Left ventricle myocardium inferior (tissue), 1 donor: ENCODE measurements at regions not wholly inside any gene's neighbourhood (a gene's known extent, or its start where the extent isn't known, plus 50 kb on each side); places are given as distances from the start of the nearest gene placed in this dataset.

ENCODE experiments used
- DNase-seq: peaks from one replicate; pipeline ENCODE4 v3.0.0-alpha.2; 2020
- H3K27ac ChIP-seq: fragments of 200-600 bp; replicated peaks from 2 replicates; pipeline ENCODE4 v1.8.0; 2021
- H3K27me3 ChIP-seq: fragments of 200-600 bp; 2 replicates; pipeline ENCODE4 v1.8.0; 2021; ENCODE audit warnings: low read depth
- H3K36me3 ChIP-seq: fragments of 200-600 bp; 2 replicates; pipeline ENCODE4 v1.8.0; 2021
- H3K4me1 ChIP-seq: fragments of 200-600 bp; 2 replicates; pipeline ENCODE4 v1.8.0; 2021
- H3K4me3 ChIP-seq: fragments of 200-600 bp; 2 replicates; pipeline ENCODE4 v1.8.0; 2021; ENCODE audit warnings: mild to moderate bottlenecking, moderate library complexity
- H3K9me3 ChIP-seq: fragments of 200-600 bp; replicated peaks from 2 replicates; pipeline ENCODE4 v1.8.0; 2021
- CTCF ChIP-seq: fragments of 200-600 bp; IDR thresholded peaks from 2 replicates; pipeline ENCODE4 v1.8.0; 2021; ENCODE audit warnings: antibody characterized with exemption, mild to moderate bottlenecking, borderline replicate concordance
- intact Hi-C: fragments of 100-400 bp; cut with micrococcal nuclease; formaldehyde crosslinking; loops from one replicate; pipeline ENCODE4 v1.11.0; 2022
- donor health status: DM: no; HTN: yes; CAD: no; lungs with severe emphysema.

GRCh38 chr11:91906871-91907624 lies 317.6 kb upstream of the FAT3 start:
- H3K4me3 ChIP-seq = no peak overlapping the region
- no peak for DNase-seq
- H3K4me1 ChIP-seq = no peaks in the 10 kb centered on the region
- peaks cover 3% of the 10 kb centered on the region for H3K9me3 ChIP-seq
- H3K36me3 ChIP-seq = no peaks in the 10 kb centered on the region
- H3K27ac ChIP-seq = no peak overlapping the region
- intact Hi-C loops = no loop called here
- TF ChIP-seq CTCF = no peak
- H3K27me3 ChIP-seq = no peaks in the 10 kb centered on the region

GRCh38 chr11:91904792-91905785 lies 319.5 kb upstream of the FAT3 start:
- Histone ChIP-seq H3K27me3 (no peaks in the 10 kb centered on the region), H3K27ac (no peak overlapping the region), H3K9me3 (peaks cover 6% of the 10 kb centered on the region), H3K4me1 (no peaks in the 10 kb centered on the region), H3K4me3 (no peak overlapping the region), H3K36me3 (no peaks in the 10 kb centered on the region)
- no peak for DNase-seq
- intact Hi-C loops = no loop called here
- no peak for TF ChIP-seq CTCF

GRCh38 chr11:91902312-91902711 lies 322.3 kb upstream of the FAT3 start:
- Histone ChIP-seq H3K27ac (no peak overlapping the region), H3K27me3 (no peaks in the 10 kb centered on the region), H3K4me1 (no peaks in the 10 kb centered on the region), H3K4me3 (no peak overlapping the region), H3K9me3 (peaks cover 6% of the 10 kb centered on the region), H3K36me3 (no peaks in the 10 kb centered on the region)
- DNase-seq = no peak
- intact Hi-C loops = no loop called here
- no peak for TF ChIP-seq CTCF

- Histone ChIP-seq H3K36me3 (no peaks in the 10 kb centered on the region), H3K27me3 (no peaks in the 10 kb centered on the region), H3K4me1 (no peaks in the 10 kb centered on the region), H3K27ac (no peak overlapping the region), H3K9me3 (no peaks in the 10 kb centered on the region), H3K4me3 (no peak overlapping the region)
- DNase-seq = no peak
- intact Hi-C loops = no loop called here
- TF ChIP-seq CTCF = no peak
Observed at GRCh38 chr11:91880660-91881059, 344.0 kb upstream of the FAT3 start.

GRCh38 chr11:91876746-91877145 lies 347.9 kb upstream of the FAT3 start:
- H3K4me3 ChIP-seq = no peak overlapping the region
- no peak overlapping the region for H3K27ac ChIP-seq
- no peak for TF ChIP-seq CTCF
- peaks cover 6% of the 10 kb centered on the region for H3K4me1 ChIP-seq
- H3K36me3 ChIP-seq = no peaks in the 10 kb centered on the region
- no peaks in the 10 kb centered on the region for H3K27me3 ChIP-seq
- no peaks in the 10 kb centered on the region for H3K9me3 ChIP-seq
- DNase-seq = no peak
- intact Hi-C loops = no loop called here
